Peyer's patch (tissue), 4 donors: ENCODE measurements at regions not wholly inside any gene's neighbourhood (a gene's known extent, or its start where the extent isn't known, plus 50 kb on each side); places are given as distances from the start of the nearest gene placed in this dataset.

ENCODE experiments used
- CTCF ChIP-seq, 6 experiments: fragments of 450-650 bp in 4 of 6; fragments of 200-600 bp in 2 of 6; sonication (generic) in 1 of 6; IDR thresholded peaks; one replicate each; pipeline ENCODE4 v1.5.1; 2017 to 2019; ENCODE audit warnings: antibody characterized with exemption in 6 of 6, mild to moderate bottlenecking in 3 of 6, moderate library complexity in 1 of 6
- POLR2A ChIP-seq, 2 donors: fragments of 450-650 bp; IDR thresholded peaks; one replicate each; pipeline ENCODE4 v1.5.1; 2017; ENCODE audit warnings: antibody characterized with exemption in 2 of 2, mild to moderate bottlenecking in 2 of 2, moderate library complexity in 2 of 2

GRCh38 chr3:72590732-72591221 is 257.5 kb downstream of the SHQ1 start:
- TF ChIP-seq CTCF (IDR thresholded peaks at IDR 0.05) (no peak), POLR2A (IDR thresholded peaks at IDR 0.05) (no peak)
